NCI-H460 (cell line): ENCODE measurements at regions not wholly inside any gene's neighbourhood (a gene's known extent, or its start where the extent isn't known, plus 50 kb on each side); places are given as distances from the start of the nearest gene placed in this dataset.

Source experiments
- DNase-seq: peaks from one replicate; pipeline ENCODE4 v3.0.0-alpha.2; 2016; ENCODE audit warnings: low read depth; ENCODE audit errors: extremely low read depth

- no peak for DNase-seq
Measured at GRCh38 chr13:22047082-22047784, 376.4 kb downstream of the FGF9 start.

- no peak for DNase-seq
Measured at GRCh38 chr13:22047785-22048104, 376.9 kb downstream of the FGF9 start.

- no peak for DNase-seq
Measured at GRCh38 chr13:22049384-22049783, 378.5 kb downstream of the FGF9 start.

GRCh38 chr13:22050951-22051563 is 380.2 kb downstream of the FGF9 start:
- no peak for DNase-seq

- no peak for DNase-seq
Measured at GRCh38 chr13:22053053-22053452, 382.2 kb downstream of the FGF9 start.

GRCh38 chr13:22055259-22055658 is 384.4 kb downstream of the FGF9 start:
- no peak for DNase-seq

- no peak for DNase-seq
Measured at GRCh38 chr13:22060187-22060586, 389.3 kb downstream of the FGF9 start.

- DNase-seq, result no peak
Measured at GRCh38 chr13:22061371-22061805, 390.5 kb downstream of the FGF9 start.

- no peak for DNase-seq
Measured at GRCh38 chr13:22061806-22062391, 391.0 kb downstream of the FGF9 start.

GRCh38 chr13:22062478-22063205 is 391.8 kb downstream of the FGF9 start:
- DNase-seq, result no peak

- no peak for DNase-seq
Measured at GRCh38 chr13:22063416-22064124, 392.7 kb downstream of the FGF9 start.

- DNase-seq, result no peak
Measured at GRCh38 chr13:22064854-22065620, 394.2 kb downstream of the FGF9 start.

GRCh38 chr13:22073718-22074117 is 402.8 kb downstream of the FGF9 start:
- no peak for DNase-seq

- DNase-seq, result no peak
Measured at GRCh38 chr13:22074403-22074802, 403.5 kb downstream of the FGF9 start.

- no peak for DNase-seq
Measured at GRCh38 chr13:22076658-22077057, 405.8 kb downstream of the FGF9 start.

- DNase-seq, result no peak
Measured at GRCh38 chr13:22077205-22077683, 406.4 kb downstream of the FGF9 start.

GRCh38 chr13:22077764-22078163 is 406.9 kb downstream of the FGF9 start:
- DNase-seq, result no peak

- DNase-seq, result no peak
Measured at GRCh38 chr13:22079961-22080360, 409.1 kb downstream of the FGF9 start.

- DNase-seq, result no peak
Measured at GRCh38 chr13:22080832-22081231, 410.0 kb downstream of the FGF9 start.

- DNase-seq, result no peak
Measured at GRCh38 chr13:22081430-22081829, 410.6 kb downstream of the FGF9 start.
